ENCODE measurements at regions not wholly inside any gene's neighbourhood (a gene's known extent, or its start where the extent isn't known, plus 50 kb on each side); places are given as distances from the start of the nearest gene placed in this dataset.

- TF ChIP-seq, protein P1, sequence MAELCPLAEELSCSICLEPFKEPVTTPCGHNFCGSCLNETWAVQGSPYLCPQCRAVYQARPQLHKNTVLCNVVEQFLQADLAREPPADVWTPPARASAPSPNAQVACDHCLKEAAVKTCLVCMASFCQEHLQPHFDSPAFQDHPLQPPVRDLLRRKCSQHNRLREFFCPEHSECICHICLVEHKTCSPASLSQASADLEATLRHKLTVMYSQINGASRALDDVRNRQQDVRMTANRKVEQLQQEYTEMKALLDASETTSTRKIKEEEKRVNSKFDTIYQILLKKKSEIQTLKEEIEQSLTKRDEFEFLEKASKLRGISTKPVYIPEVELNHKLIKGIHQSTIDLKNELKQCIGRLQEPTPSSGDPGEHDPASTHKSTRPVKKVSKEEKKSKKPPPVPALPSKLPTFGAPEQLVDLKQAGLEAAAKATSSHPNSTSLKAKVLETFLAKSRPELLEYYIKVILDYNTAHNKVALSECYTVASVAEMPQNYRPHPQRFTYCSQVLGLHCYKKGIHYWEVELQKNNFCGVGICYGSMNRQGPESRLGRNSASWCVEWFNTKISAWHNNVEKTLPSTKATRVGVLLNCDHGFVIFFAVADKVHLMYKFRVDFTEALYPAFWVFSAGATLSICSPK (IDR thresholded peaks at IDR 0.05; ENCODE audit: borderline replicate concordance), result no peak
- TF ChIP-seq HDGF (IDR thresholded peaks at IDR 0.05) (no peak), HDAC2 (IDR thresholded peaks at IDR 0.05) (no peak), FOXJ3 (CRISPR knock-in tag; IDR thresholded peaks at IDR 0.05) (no peak), CREM (IDR thresholded peaks at IDR 0.05; ENCODE audit: low read depth) (no peak), SIN3B (IDR thresholded peaks at IDR 0.05; ENCODE audit: low read depth) (no peak), ZBTB5 (IDR thresholded peaks at IDR 0.05) (no peak)
Measured at GRCh38 chr6:78150425-78150824, 497.6 kb downstream of the MEI4 start (continued).

DNA sequence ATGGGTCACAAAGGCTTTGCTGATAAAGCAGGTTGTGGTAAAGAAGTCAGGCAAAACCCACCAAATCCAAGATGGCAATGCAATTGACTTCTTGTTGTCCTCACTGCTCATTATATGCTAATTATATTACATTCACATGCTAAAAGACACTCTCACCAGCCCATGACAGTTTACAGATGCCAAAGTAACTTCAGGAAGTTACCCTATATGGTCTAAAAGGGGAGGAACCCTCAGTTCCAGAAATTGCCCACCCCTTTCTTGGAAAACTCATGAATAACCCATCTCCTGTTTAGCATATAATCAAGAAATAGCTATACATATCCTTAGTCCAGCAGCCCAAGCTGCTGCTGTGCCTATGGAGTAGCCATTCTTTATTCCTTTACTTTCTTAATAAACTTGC lies 501.1 kb downstream of the MEI4 start:
- no peak for FAIRE-seq
- no peak for ATAC-seq
- no peak overlapping the region for H3K9ac ChIP-seq (ENCODE audit: insufficient read depth in 1 of 2, low read depth in 2 of 2, low read length in 2 of 2)
- TF ChIP-seq CSDE1 (IDR thresholded peaks at IDR 0.05) (no peak), RREB1 (CRISPR knock-in tag; IDR thresholded peaks at IDR 0.05) (no peak)

More for the DNA sequence above, 501.1 kb downstream of the MEI4 start:
- DNase-seq (ENCODE audit: extremely low read depth in 1 of 4, low spot score in 3 of 4), result no peak
- Histone ChIP-seq H3K27me3 (ENCODE audit: control insufficient read depth in 2 of 2, insufficient read depth in 2 of 2, low read length in 2 of 2) (no peaks in the 10 kb centered on the region), H3K4me2 (ENCODE audit: insufficient read depth, low read length) (no peak overlapping the region), H3K79me2 (ENCODE audit: control insufficient read depth, insufficient read depth, low read length) (no peaks in the 10 kb centered on the region), H3K4me3 (no peak overlapping the region), H2AFZ (ENCODE audit: low read depth, low read length) (no peak overlapping the region), H3K4me1 (replicated peaks in 1 of 2; ENCODE audit: control insufficient read depth in 2 of 2, insufficient read depth in 2 of 2, low read length in 2 of 2) (no peaks in the 10 kb centered on the region), H3K36me3 (ENCODE audit: control insufficient read depth, insufficient read depth, low read length) (no peaks in the 10 kb centered on the region), H3K9me3 (replicated peaks; ENCODE audit: control insufficient read depth, insufficient read depth, low read depth, low read length) (no peaks in the 10 kb centered on the region), H4K20me1 (replicated peaks; ENCODE audit: control insufficient read depth, insufficient read depth, low read length) (no peaks in the 10 kb centered on the region), H3K9me1 (ENCODE audit: control insufficient read depth, insufficient read depth, low read length) (no peaks in the 10 kb centered on the region), H3K27ac (ENCODE audit: extremely low read depth, low read depth, low read length) (no peak overlapping the region)
- POLR2A ChIA-PET, result no interaction called here
- in situ Hi-C loops (cut with MboI), result no loop called here
- intact Hi-C loops (cut with micrococcal nuclease), result no loop called here
- BruUV-seq (replicated peaks), result no TSS peak
- CTCF ChIA-PET (ENCODE audit: low intra/inter-chr PET ratio), result no interaction called here

All from K562 (cell line).